Immature natural killer cell (primary cell): ENCODE measurements at regions not wholly inside any gene's neighbourhood (a gene's known extent, or its start where the extent isn't known, plus 50 kb on each side); places are given as distances from the start of the nearest gene placed in this dataset.

ENCODE experiments used
- DNase-seq, 3 donors: peaks; one replicate each; pipeline ENCODE4 v3.0.0; 2022; ENCODE audit warnings: mixed read lengths in 1 of 3
- H3K27ac Mint-ChIP-seq, 6 donors: one replicate each; pipeline ENCODE4 v1.8.0; 2020; ENCODE audit warnings: mixed read lengths in 6 of 6, mild to moderate bottlenecking in 5 of 6, inconsistent platforms in 4 of 6, moderate library complexity in 3 of 6
- H3K27me3 Mint-ChIP-seq, 3 donors: one replicate each; pipeline ENCODE4 v1.8.0; 2020 to 2021; ENCODE audit warnings: low read depth in 3 of 3, mild to moderate bottlenecking in 3 of 3, mixed read lengths in 3 of 3, moderate library complexity in 3 of 3, inconsistent platforms in 1 of 3
- H3K36me3 Mint-ChIP-seq, 3 donors: one replicate each; pipeline ENCODE4 v1.8.0; 2020; ENCODE audit warnings: mixed read lengths in 3 of 3, inconsistent platforms in 2 of 3, mild to moderate bottlenecking in 2 of 3
- H3K4me1 Mint-ChIP-seq, 2 donors: one replicate each; pipeline ENCODE4 v1.8.0; 2020; ENCODE audit warnings: inconsistent platforms in 2 of 2, mild to moderate bottlenecking in 2 of 2, mixed read lengths in 2 of 2, moderate library complexity in 1 of 2
- H3K4me3 Mint-ChIP-seq, 5 donors: one replicate each; pipeline ENCODE4 v1.8.0; 2020; ENCODE audit warnings: mild to moderate bottlenecking in 5 of 5, mixed read lengths in 5 of 5, inconsistent platforms in 3 of 5, moderate library complexity in 3 of 5
- H3K9me3 Mint-ChIP-seq, 6 donors: one replicate each; pipeline ENCODE4 v1.8.0; 2020; ENCODE audit warnings: mild to moderate bottlenecking in 6 of 6, mixed read lengths in 6 of 6, inconsistent platforms in 4 of 6, moderate library complexity in 3 of 6

DNA sequence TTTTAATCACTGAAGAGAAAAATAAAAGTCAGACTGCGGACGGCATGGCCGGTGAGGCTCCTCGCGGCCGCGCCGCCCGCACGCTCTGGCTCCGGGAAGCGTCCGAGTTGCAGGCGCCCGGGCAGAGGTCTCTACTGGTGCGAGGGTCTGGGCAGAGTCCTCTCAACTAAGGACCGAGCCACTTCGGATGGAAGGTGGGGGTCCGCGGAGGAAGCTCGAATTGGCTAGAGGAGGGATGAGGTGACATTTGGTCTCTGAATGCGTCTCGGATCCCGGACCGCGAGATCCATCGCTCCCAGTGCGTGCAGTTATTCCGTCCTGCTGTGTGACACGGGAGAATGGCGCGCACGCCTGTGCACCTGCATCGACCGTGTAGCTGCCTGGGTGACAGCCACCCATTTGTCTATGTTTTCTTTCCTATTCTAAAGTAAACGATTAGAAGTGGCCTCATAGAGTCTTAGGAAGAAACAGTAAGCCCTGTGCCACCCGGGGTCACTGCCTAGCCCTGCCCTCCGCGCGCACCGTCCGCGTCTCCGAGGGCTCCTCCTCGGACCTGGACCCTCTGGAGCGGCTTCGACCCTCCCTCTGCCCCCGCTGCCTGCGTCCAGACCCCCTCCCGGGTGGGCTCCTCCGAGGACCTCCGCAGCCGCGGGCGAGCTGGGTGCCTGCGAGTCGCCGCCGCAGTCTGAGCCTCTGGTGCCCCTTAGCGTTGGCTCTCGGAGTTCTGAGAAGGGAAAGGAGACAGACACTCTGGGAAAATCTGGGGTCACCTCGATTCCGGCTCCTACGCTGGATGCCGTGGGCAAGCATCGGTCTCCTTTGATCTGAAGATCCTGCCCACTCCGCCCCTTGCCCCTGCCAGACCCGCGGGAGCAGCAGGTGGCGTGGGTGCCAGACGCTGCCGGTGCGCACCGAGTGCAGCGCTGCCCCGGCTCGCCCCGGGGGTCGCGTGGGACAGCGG lies 347.4 kb downstream of the LIG4 start:
- Mint-ChIP-seq H3K27ac (no peak overlapping the region), H3K4me1 (no peaks in the 10 kb centered on the region), H3K36me3 (peaks cover 0 to 6% (median 6%) of the 10 kb centered on the region in 3 donors), H3K4me3 (no peak overlapping the region), H3K27me3 (peaks cover 2 to 9% (median 2%) of the 10 kb centered on the region in 3 donors), H3K9me3 (peaks cover 6 to 49% (median 16%) of the 10 kb centered on the region in 6 donors)
- no peak for DNase-seq

DNA sequence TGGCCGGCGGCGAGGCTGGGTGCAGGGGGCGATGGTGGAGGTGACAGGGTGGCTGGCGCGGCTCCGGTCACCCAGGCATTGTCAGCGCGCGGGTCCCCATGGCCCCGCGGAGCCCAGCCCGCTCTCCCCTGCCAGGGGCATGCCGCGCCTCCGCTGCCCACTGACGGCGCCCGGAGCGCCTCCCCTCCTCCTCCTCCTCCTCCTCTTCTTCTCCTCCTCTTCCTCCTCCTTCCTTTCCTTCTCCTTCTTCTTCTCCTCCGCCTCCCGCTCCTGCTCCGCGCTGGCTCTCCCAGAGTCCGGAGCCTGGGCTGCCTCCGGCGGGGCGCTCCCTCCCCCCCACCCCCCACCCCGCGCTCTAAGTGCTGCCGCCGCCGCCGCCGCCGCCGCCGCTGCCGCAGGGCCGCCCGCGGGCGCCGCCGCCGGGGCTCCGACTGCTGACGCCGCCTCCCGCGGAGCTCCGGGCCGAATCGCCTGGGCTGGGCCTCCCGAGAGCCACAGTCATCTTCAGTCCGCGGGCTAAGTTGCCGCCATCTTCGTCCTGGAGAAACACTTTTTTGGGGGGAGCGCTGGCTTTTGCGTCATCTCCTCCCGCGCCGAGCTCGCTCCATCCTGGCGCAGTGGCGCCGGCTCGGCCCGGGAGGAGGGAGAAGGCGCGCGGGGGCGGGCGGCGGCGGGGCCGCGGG lies 348.3 kb downstream of the LIG4 start:
- H3K36me3 Mint-ChIP-seq: peaks cover 0 to 6% (median 6%) of the 10 kb centered on the region in 3 donors
- H3K9me3 Mint-ChIP-seq: peaks cover 6 to 49% (median 16%) of the 10 kb centered on the region in 6 donors
- H3K4me3 Mint-ChIP-seq: no peak overlapping the region
- no peaks in the 10 kb centered on the region for H3K4me1 Mint-ChIP-seq
- peaks cover 2 to 9% (median 2%) of the 10 kb centered on the region in 3 donors for H3K27me3 Mint-ChIP-seq
- H3K27ac Mint-ChIP-seq: no peak overlapping the region
- no peak for DNase-seq

DNA sequence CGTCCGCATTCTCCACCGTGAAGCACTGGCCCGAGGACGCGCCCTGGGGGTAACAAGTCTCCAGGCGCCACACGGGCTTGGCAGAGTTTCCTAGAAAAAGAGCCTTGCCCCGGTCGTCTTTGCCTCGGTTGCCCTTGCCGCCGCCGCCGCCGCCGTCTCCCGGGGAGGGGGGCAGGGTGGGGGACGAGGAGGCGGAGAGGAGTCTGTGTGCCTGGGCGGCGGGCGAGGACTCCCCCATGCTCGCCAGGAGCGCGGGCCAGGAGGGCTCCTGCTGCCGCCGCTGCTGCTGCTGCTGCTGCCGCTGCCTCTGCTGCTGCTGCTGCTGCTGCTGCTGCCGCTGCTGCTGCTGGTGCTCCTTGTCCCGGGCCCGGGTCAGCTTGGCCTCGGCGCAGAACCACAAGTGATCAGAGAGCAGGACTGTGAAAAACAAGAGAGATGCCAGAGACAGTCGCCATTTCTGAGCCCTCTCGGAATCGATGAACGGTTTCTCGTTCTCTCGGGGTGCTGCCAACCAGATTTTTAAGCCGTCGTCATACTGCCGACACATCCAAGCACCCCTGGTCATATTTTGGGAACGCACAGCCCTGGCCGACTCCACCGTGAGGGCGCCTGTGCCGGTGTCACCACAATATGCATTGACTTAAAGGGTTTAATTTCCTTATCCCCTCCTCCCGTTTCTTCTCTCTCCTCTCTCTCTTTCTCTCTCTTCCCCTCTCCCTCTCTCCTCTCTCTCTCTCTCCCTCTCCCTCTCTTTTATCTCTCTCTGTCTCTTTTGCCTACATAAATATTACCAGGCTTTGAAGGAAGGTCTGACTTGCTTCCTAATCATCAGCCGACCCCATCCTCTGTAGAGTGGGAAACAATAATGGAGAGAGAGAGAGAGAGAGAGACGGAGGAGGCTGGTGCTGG lies 349.1 kb downstream of the LIG4 start:
- no peaks in the 10 kb centered on the region for H3K4me1 Mint-ChIP-seq
- peaks cover 2 to 9% (median 2%) of the 10 kb centered on the region in 3 donors for H3K27me3 Mint-ChIP-seq
- DNase-seq: no peak
- no peak overlapping the region for H3K4me3 Mint-ChIP-seq
- no peak overlapping the region for H3K27ac Mint-ChIP-seq
- peaks cover 6 to 49% (median 16%) of the 10 kb centered on the region in 6 donors for H3K9me3 Mint-ChIP-seq
- peaks cover 0 to 6% (median 6%) of the 10 kb centered on the region in 3 donors for H3K36me3 Mint-ChIP-seq

DNA sequence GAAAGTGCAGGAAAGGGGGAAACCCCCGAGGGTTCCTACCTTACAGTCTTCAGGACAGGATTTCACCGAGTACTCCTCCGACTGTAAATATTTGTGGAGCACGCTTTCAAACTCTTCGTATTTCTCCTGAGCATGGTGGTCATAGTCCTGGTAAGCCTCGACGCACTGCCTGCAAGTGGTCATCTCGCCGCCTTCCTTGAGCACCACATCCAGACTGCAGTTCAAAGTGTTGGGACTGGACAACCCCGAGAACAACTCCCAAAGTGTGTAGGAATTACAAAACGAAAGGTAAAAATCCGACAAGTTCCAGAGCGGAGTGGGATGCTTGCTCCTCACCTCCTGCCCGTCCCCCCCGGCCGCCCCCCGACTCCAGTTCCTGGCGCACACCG lies 349.7 kb downstream of the LIG4 start:
- H3K27me3 Mint-ChIP-seq: peaks cover 2 to 9% (median 2%) of the 10 kb centered on the region in 3 donors
- H3K27ac Mint-ChIP-seq: no peak overlapping the region
- peaks cover 0 to 6% (median 6%) of the 10 kb centered on the region in 3 donors for H3K36me3 Mint-ChIP-seq
- DNase-seq: no peak
- no peaks in the 10 kb centered on the region for H3K4me1 Mint-ChIP-seq
- peaks cover 6 to 44% (median 15%) of the 10 kb centered on the region in 6 donors for H3K9me3 Mint-ChIP-seq
- H3K4me3 Mint-ChIP-seq: peak overlapping the region in 1 of 5 donors; percentile 44

DNA sequence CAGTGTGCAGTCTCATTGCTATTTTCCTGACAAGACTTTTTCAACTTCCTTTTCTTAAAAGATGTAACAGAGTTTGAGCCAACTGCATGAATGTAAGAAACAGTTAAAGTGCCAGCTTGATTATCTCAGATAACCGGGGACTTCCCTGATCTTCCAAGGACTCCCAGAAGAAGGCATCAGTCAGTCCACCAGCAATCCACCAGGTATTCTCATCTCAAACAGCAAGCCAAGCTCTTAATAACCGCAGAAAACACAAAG lies 350.1 kb downstream of the LIG4 start:
- H3K4me1 Mint-ChIP-seq: no peaks in the 10 kb centered on the region
- H3K36me3 Mint-ChIP-seq: peaks cover 0 to 6% (median 6%) of the 10 kb centered on the region in 3 donors
- DNase-seq: no peak
- peaks cover 8 to 44% (median 14%) of the 10 kb centered on the region in 6 donors for H3K9me3 Mint-ChIP-seq
- peaks cover 2 to 9% (median 2%) of the 10 kb centered on the region in 3 donors for H3K27me3 Mint-ChIP-seq
- H3K27ac Mint-ChIP-seq: no peak overlapping the region
- H3K4me3 Mint-ChIP-seq: peak overlapping the region in 1 of 5 donors; percentile 44

DNA sequence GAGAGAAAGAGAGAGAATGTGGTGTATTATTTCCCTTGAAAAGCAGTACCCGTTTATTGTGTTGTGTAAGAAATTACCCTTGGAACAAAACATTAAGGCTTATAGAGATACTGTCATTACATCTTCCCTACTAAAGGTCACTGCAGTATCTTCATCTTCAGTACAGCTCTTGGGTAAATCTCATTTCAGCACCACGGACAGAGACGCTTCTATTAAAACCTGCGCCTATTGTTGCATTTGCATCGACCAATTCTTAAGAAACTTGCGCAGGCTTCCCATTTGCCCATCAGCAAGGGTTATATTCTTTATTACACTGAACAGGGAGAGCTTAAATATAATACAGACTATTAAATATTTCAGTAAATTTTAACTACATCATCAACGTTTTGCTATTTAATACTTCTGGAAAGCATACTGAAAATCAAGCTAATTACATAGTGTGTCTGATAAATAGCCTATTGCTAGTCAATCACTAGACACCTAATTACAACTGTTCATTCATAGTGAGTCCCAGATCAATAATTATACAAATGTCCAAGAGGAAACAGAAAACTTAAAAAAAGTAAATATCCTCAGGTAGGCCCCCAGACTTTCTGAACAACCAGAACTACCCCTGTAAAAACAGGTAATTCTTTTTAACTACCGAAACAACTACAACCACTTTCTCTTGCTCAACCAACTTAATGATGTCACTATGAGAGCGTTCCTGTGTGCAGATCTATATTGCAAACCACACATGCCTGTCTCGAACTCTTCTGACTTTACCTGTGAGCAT lies 350.6 kb downstream of the LIG4 start:
- Mint-ChIP-seq H3K27ac (no peak overlapping the region), H3K4me3 (peak overlapping the region in 1 of 5 donors; percentile 44), H3K36me3 (peaks cover 0 to 6% (median 6%) of the 10 kb centered on the region in 3 donors), H3K9me3 (peaks cover 11 to 42% (median 14%) of the 10 kb centered on the region in 6 donors), H3K27me3 (peaks cover 0 to 9% (median 2%) of the 10 kb centered on the region in 3 donors), H3K4me1 (no peaks in the 10 kb centered on the region)
- DNase-seq: no peak

DNA sequence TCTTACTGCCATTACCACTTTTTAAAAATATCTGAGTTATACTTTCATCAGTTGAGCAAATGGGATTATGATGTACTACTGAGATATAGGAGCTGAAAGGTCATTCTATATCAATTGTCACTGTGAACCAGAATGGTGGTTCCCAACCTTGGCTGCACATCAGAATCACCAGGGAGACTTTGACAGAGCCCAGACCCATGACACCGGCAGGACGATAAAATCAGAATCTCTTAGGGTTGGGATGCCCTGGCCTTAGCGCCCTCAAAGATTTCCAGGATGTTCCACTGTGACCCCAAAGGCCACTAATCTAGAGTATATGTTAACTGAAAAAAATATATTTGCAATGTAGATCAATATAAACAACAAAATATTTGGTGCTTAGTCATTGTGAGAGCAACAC lies 355.1 kb downstream of the LIG4 start:
- H3K36me3 Mint-ChIP-seq: peaks cover 0 to 6% (median 4%) of the 10 kb centered on the region in 3 donors

DNA sequence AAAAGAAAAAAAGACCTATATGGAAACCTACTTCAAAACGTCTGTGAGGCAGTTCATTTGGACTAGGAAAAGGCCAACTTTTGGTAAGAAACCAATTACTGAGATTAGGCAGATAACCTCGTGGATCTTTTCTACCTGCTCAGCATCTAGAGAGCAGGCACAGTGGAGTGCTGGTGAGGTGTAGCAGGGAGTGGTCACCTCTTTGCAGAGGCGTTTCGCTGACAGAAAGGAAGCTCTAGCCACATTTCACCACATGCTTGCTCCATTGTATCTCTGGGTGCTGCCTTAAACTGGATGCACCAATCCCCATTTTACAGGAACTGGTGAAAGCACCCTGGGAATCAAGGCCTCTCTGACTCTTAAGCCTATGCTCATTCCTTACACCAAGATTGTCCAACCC lies 360.5 kb downstream of the LIG4 start:
- H3K4me1 Mint-ChIP-seq: no peaks in the 10 kb centered on the region
- H3K27me3 Mint-ChIP-seq: no peaks in the 10 kb centered on the region
- no peak overlapping the region for H3K4me3 Mint-ChIP-seq
- H3K27ac Mint-ChIP-seq: no peak overlapping the region
- H3K36me3 Mint-ChIP-seq: no peaks in the 10 kb centered on the region
- DNase-seq: no peak
- peaks cover 6 to 31% (median 11%) of the 10 kb centered on the region in 6 donors for H3K9me3 Mint-ChIP-seq

More for the DNA sequence above, 355.1 kb downstream of the LIG4 start:
- no peak for DNase-seq
- no peak overlapping the region for H3K4me3 Mint-ChIP-seq
- H3K9me3 Mint-ChIP-seq: peaks cover 10 to 46% (median 18%) of the 10 kb centered on the region in 6 donors
- H3K27me3 Mint-ChIP-seq: peaks cover 0 to 3% (median under 1%) of the 10 kb centered on the region in 3 donors
- H3K4me1 Mint-ChIP-seq: no peaks in the 10 kb centered on the region
- H3K27ac Mint-ChIP-seq: no peak overlapping the region

DNA sequence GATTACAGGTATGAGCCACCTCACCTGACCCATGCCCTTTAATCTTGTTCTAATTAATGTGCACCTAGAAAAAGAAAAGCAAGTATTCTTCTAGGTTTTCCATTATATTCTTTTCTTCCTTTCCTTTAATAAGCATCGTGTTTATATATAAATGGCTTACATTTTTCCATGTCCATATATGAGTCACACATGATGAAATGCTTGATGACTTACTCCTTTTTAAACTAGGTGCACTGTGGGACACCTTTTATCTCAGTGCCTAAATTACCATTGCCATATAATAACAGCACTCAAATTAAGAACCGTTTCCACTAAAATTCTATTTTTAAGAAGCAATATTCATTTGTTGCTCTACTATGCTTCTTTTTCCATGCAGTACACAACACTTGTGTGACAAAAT lies 363.3 kb downstream of the LIG4 start:
- Mint-ChIP-seq H3K27me3 (no peaks in the 10 kb centered on the region), H3K4me3 (no peak overlapping the region), H3K9me3 (peaks cover 3 to 35% (median 11%) of the 10 kb centered on the region in 6 donors), H3K36me3 (no peaks in the 10 kb centered on the region), H3K4me1 (no peaks in the 10 kb centered on the region), H3K27ac (no peak overlapping the region)
- DNase-seq: no peak

DNA sequence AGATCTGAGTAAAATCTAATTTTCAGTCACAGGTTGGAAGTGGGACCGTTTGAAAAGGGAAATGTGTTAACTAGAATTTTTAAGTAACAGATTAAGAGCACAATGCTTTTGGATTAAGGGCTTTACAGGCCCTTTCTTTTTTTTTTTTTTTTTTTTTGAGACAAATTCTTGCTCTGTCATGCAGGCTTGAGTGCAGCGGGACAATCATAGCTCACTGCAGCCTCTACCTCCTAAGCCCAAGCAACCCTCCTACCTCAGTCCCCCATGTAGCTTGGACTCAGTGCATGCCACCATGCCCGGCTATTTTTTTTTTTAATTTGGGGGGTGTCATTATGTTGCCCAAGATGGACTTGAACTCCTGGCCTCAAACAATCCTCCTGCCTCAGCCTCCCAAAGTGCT lies 363.7 kb downstream of the LIG4 start:
- DNase-seq: no peak
- Mint-ChIP-seq H3K4me3 (no peak overlapping the region), H3K36me3 (no peaks in the 10 kb centered on the region), H3K4me1 (no peaks in the 10 kb centered on the region), H3K9me3 (peaks cover 1 to 35% (median 7%) of the 10 kb centered on the region in 6 donors), H3K27ac (no peak overlapping the region), H3K27me3 (no peaks in the 10 kb centered on the region)

DNA sequence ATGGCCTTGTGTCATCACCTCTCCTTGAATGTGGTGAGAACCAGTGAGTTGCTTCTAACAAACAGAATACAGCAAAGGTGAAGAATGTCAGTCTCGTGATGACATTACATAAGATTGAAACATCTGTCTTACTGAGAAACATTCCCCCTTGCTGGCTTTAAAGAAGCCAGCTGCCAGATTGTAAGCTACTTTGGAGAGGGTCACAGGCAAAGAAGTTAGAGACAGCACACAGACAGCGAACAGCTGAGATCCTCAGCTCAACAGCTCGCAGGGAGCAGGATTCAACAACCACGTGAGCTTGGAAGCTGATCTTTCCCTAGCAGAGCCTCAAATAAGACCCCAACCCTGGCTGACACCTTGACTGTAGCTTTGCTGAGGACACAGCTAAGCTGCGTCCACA lies 367.9 kb downstream of the LIG4 start:
- no peak overlapping the region for H3K4me3 Mint-ChIP-seq
- H3K9me3 Mint-ChIP-seq: peaks cover 0 to 26% (median 7%) of the 10 kb centered on the region in 6 donors
- no peak overlapping the region for H3K27ac Mint-ChIP-seq
- peaks cover 0 to 2% (median 0%) of the 10 kb centered on the region in 3 donors for H3K27me3 Mint-ChIP-seq
- no peaks in the 10 kb centered on the region for H3K4me1 Mint-ChIP-seq
- DNase-seq: no peak
- H3K36me3 Mint-ChIP-seq: no peaks in the 10 kb centered on the region

DNA sequence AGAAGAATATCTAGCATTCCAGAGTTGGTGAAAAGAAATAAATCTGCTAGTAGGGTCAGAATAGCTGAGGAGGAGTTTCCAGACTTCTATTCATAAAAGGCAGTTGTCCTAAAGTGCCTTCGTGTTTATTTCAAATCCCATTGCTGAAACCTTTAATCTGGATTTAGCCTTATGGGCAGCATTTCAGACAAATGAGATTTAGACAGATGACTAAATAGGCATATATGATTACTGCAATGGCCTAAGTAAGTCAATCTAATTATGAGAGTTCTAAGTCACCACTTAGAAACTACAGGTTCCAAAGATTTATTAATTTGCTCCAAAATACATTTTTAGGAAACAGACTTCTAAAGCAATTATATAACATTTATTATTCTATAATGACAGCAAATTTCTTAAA lies 368.7 kb downstream of the LIG4 start:
- no peak overlapping the region for H3K4me3 Mint-ChIP-seq
- no peaks in the 10 kb centered on the region for H3K36me3 Mint-ChIP-seq
- peaks cover 0 to 2% (median 0%) of the 10 kb centered on the region in 3 donors for H3K27me3 Mint-ChIP-seq
- DNase-seq: no peak
- peaks cover 0 to 20% (median 6%) of the 10 kb centered on the region in 6 donors for H3K9me3 Mint-ChIP-seq
- H3K27ac Mint-ChIP-seq: no peak overlapping the region
- H3K4me1 Mint-ChIP-seq: no peaks in the 10 kb centered on the region

DNA sequence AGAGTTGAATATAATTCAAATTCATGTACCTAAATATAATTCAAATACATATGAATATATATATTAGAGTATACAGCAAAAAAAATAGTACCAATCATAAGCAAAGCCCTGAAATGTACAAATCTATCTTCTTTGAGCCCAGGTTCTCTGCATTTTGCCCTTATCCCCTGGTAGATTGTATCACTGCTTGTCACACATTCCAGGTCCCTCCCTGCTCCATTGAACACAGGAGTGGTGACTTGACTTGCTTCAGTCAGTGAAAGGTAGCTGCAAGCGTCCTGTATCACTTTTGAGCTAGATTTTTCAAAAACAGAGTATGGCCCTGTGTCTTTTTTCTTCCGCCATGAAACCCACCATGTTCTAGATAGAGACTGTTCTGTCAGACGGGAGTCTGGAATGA lies 369.4 kb downstream of the LIG4 start:
- H3K36me3 Mint-ChIP-seq: no peaks in the 10 kb centered on the region
- no peak overlapping the region for H3K4me3 Mint-ChIP-seq
- no peak for DNase-seq
- H3K4me1 Mint-ChIP-seq: no peaks in the 10 kb centered on the region
- H3K27me3 Mint-ChIP-seq: peaks cover 0 to 2% (median 0%) of the 10 kb centered on the region in 3 donors
- no peak overlapping the region for H3K27ac Mint-ChIP-seq
- peaks cover 0 to 20% (median 5%) of the 10 kb centered on the region in 6 donors for H3K9me3 Mint-ChIP-seq
